ENCODE measurements at regions not wholly inside any gene's neighbourhood (a gene's known extent, or its start where the extent isn't known, plus 50 kb on each side); places are given as distances from the start of the nearest gene placed in this dataset.

GRCh38 chr1:244200596-244200995 is 149.5 kb downstream of the ZBTB18 start:
- H4K20me1 ChIP-seq (ENCODE audit: control insufficient read depth, insufficient read depth, low read depth, low read length) = no peaks in the 10 kb centered on the region
- H3F3A ChIP-seq (ENCODE audit: control insufficient read depth, insufficient read depth) = no peaks in the 10 kb centered on the region
- H3K4me1 ChIP-seq (ENCODE audit: control insufficient read depth, low read length) = no peaks in the 10 kb centered on the region
- TF ChIP-seq CTCF (IDR thresholded peaks at IDR 0.05; ENCODE audit: low read depth, low read length, poor library complexity, severe bottlenecking) = no peak
- TF ChIP-seq EZH2phosphoT487 (IDR thresholded peaks at IDR 0.05; ENCODE audit: borderline replicate concordance, low read length) = no peak
- H3K9me3 ChIP-seq (ENCODE audit: control insufficient read depth, insufficient read depth, low read length) = no peaks in the 10 kb centered on the region
- no peak overlapping the region for H3K4me2 ChIP-seq (ENCODE audit: low read length)
- H3K27me3 ChIP-seq (ENCODE audit: control insufficient read depth, low read length) = no peaks in the 10 kb centered on the region; the same call in 1 of the 2 replicates
- no peak overlapping the region for H3K4me3 ChIP-seq (ENCODE audit: low read length)
- no peaks in the 10 kb centered on the region for H3K9me2 ChIP-seq (replicated peaks; ENCODE audit: control insufficient read depth, low read length)
- H3K79me2 ChIP-seq (ENCODE audit: control insufficient read depth, low read length) = no peaks in the 10 kb centered on the region
- H3K27ac ChIP-seq (ENCODE audit: low read depth, low read length) = no peak overlapping the region
- H3K36me3 ChIP-seq (ENCODE audit: control insufficient read depth, low read length) = no peaks in the 10 kb centered on the region

GRCh38 chr1:244201750-244202149 is 150.7 kb downstream of the ZBTB18 start:
- no peaks in the 10 kb centered on the region for H3F3A ChIP-seq (ENCODE audit: control insufficient read depth, insufficient read depth)

GRCh38 chr1:244204004-244204403 is 152.9 kb downstream of the ZBTB18 start:
- H3K27me3 ChIP-seq (ENCODE audit: control insufficient read depth, low read length) = no peaks in the 10 kb centered on the region

More at GRCh38 chr1:244201750-244202149, 150.7 kb downstream of the ZBTB18 start:
- Histone ChIP-seq H3K27me3 (ENCODE audit: control insufficient read depth, low read length) (no peaks in the 10 kb centered on the region; the same call in 1 of the 2 replicates), H3K4me1 (ENCODE audit: control insufficient read depth, low read length) (no peaks in the 10 kb centered on the region), H3K27ac (ENCODE audit: low read depth, low read length) (no peak overlapping the region), H3K9me3 (ENCODE audit: control insufficient read depth, insufficient read depth, low read length) (no peaks in the 10 kb centered on the region), H3K4me2 (ENCODE audit: low read length) (no peak overlapping the region), H3K79me2 (ENCODE audit: control insufficient read depth, low read length) (no peaks in the 10 kb centered on the region), H3K36me3 (ENCODE audit: control insufficient read depth, low read length) (no peaks in the 10 kb centered on the region), H3K9me2 (replicated peaks; ENCODE audit: control insufficient read depth, low read length) (no peaks in the 10 kb centered on the region), H4K20me1 (ENCODE audit: control insufficient read depth, insufficient read depth, low read depth, low read length) (no peaks in the 10 kb centered on the region), H3K4me3 (ENCODE audit: low read length) (no peak overlapping the region)
- TF ChIP-seq EZH2phosphoT487 (IDR thresholded peaks at IDR 0.05; ENCODE audit: borderline replicate concordance, low read length) (no peak), CTCF (IDR thresholded peaks at IDR 0.05; ENCODE audit: low read depth, low read length, poor library complexity, severe bottlenecking) (no peak)

More at GRCh38 chr1:244204004-244204403, 152.9 kb downstream of the ZBTB18 start:
- no peaks in the 10 kb centered on the region for H3K9me2 ChIP-seq (replicated peaks; ENCODE audit: control insufficient read depth, low read length)
- H4K20me1 ChIP-seq (ENCODE audit: control insufficient read depth, insufficient read depth, low read depth, low read length) = no peaks in the 10 kb centered on the region
- no peaks in the 10 kb centered on the region for H3K79me2 ChIP-seq (ENCODE audit: control insufficient read depth, low read length)
- no peaks in the 10 kb centered on the region for H3K4me1 ChIP-seq (ENCODE audit: control insufficient read depth, low read length)
- no peaks in the 10 kb centered on the region for H3K9me3 ChIP-seq (ENCODE audit: control insufficient read depth, insufficient read depth, low read length)
- H3F3A ChIP-seq (ENCODE audit: control insufficient read depth, insufficient read depth) = no peaks in the 10 kb centered on the region
- H3K36me3 ChIP-seq (ENCODE audit: control insufficient read depth, low read length) = no peaks in the 10 kb centered on the region
- H3K4me2 ChIP-seq (ENCODE audit: low read length) = no peak overlapping the region
- H3K27ac ChIP-seq (ENCODE audit: low read depth, low read length) = no peak overlapping the region
- no peak overlapping the region for H3K4me3 ChIP-seq (ENCODE audit: low read length)
- no peak for TF ChIP-seq EZH2phosphoT487 (IDR thresholded peaks at IDR 0.05; ENCODE audit: borderline replicate concordance, low read length)
- no peak for TF ChIP-seq CTCF (IDR thresholded peaks at IDR 0.05; ENCODE audit: low read depth, low read length, poor library complexity, severe bottlenecking)
